HG03175 (cell line): ENCODE measurements at regions not wholly inside any gene's neighbourhood (a gene's known extent, or its start where the extent isn't known, plus 50 kb on each side); places are given as distances from the start of the nearest gene placed in this dataset.

Experiments
- ATAC-seq: cut with Tn5 transposase; IDR thresholded peaks from one replicate; pipeline ENCODE4 v1.9.1; 2021; ENCODE audit warnings: mild to moderate bottlenecking, moderate library complexity; ENCODE audit not compliant: unreplicated experiment

GRCh38 chr18:40523287-40523686, 1431.7 kb upstream of the PIK3C3 start:
- ATAC-seq: no peak

DNA sequence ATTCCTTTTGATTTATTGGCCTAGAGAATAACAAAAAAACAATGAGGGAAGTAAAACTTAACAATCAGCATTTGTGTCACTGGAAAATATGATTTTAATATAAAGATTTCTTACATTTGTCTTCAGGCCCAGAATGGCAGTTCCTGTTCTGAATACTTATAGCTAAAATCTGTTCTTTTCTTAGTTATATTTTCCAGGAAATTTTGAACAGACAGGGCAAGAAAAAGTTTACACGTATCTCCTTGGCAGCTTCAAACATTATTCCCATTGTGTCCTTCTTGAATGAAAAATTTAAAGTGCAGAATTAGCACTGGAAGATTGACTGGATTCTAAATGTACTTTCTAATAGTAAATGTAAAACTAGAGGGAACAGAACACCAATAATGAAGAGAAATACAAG, 1454.0 kb upstream of the PIK3C3 start:
- ATAC-seq: no peak

- ATAC-seq: no peak
These were observed 1460.4 kb upstream of the PIK3C3 start for GRCh38 chr18:40494603-40495002.

DNA sequence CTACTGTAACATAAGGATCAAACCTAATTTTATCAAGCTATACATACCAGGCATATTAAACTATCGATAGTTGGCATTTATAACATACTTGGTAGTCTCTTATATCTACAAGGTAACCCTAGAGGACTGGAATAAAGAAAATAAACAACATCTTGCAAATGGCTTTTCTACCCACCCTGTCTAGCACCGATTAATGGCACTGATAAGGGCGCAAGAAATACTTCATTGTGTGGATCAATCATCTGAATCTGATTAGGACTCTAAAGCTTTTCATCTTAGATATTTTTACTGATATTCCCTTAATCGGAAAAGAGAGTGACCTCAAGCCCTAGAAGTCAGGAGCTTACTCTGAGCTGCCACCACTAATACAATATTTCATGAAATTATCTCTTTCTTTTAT, 1461.7 kb upstream of the PIK3C3 start:
- ATAC-seq: no peak

- ATAC-seq: no peak
These were observed 1465.7 kb upstream of the PIK3C3 start for GRCh38 chr18:40489301-40489700.

GRCh38 chr18:40485318-40485717, 1469.7 kb upstream of the PIK3C3 start:
- ATAC-seq: no peak

DNA sequence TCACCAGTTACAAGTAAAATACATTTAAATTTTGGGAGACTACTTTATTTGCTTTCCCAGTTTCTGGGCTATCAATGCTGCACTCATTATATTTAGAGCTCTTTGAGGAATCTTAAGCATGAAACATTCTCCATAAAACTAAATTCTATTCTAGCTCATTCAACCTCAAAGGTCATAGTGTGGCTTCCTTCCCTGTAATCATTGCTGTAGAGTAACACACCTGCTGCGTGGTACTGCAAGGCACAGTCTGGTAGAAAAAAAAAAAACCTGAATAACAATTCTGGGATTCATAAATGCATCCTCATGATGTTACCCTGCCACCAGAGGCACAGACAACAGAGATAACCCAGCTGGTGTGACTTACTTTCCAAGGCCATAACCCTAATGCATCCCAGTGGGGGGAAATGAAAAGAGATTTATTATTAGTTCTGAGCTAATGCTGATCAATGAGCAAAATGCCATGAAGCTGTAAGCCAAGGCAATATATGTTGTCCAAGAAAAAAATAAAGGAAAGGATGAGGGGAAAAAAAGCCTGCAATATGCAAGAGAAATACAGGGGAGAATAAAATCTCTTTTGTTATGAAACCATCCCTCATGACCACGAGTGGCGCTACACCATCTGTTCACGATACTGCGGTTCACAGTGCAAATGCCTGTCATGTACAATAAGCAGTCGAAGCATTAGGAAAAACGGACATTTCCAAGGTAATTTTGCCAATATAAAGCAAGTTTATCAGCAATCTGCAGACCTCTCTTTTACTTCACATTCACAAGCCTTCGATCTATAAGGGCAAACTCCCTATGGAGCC, 1481.6 kb upstream of the PIK3C3 start:
- ATAC-seq: no peak

DNA sequence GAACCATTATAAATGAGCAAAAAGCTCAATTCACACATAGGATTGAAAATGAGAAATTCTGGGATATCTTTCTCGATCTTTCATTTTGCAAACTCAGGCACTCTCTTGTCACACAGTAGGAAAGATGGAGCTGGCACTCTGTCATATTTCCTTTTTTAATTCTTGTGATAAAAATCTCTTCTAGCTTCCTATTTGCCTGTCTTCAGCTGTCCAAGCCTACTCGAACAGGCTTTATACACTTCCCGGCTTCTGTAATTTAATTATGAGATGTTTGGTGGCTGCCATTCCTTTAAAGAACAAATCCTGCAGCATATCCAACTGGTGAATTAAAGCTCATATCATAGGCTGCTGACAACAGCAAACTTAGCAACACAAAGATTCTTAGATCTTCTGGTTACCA, 1484.3 kb upstream of the PIK3C3 start:
- ATAC-seq: no peak

DNA sequence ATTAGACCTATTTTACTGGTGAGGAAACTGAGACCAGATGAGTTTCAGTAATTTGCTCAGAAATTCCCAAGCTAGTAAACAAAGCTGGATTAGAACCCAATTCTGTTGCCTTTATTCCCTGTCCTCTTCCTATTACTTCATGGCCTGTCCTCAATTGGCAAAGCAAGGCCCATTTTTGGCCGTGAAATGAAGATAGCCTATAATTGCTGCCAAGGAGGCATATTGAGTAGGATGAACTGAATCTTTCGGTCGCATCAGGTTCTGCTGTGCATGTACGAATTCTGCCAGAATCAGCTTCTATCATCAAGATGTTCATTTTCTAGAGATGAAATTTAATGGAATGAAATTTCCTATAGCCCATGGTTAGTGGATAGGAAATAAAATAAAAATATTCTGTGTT, 1485.2 kb upstream of the PIK3C3 start:
- no peak for ATAC-seq

DNA sequence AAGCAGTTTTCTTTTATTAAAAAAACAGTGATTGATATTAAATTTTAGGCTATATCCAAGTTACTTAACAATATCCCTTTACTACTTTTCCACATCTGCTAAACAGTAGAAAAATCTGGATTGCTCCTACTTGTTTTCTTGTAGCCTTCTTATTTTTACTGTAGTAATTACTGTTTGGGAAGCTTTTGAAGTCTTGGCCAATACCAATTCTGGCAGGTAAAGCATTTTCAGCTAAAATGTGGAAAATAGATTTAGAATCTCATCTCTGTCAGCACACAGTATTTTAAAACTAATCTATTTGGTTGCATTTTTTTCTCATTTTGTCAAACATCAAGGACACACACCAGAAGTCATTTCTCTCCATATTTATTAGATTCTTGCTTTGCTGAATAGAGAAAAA, 1485.7 kb upstream of the PIK3C3 start:
- ATAC-seq: no peak

GRCh38 chr18:40464032-40464431, 1491.0 kb upstream of the PIK3C3 start:
- ATAC-seq: no peak

GRCh38 chr18:40453903-40454302, 1501.1 kb upstream of the PIK3C3 start:
- ATAC-seq: no peak

GRCh38 chr18:40452599-40452998, 1502.4 kb upstream of the PIK3C3 start:
- ATAC-seq: no peak

DNA sequence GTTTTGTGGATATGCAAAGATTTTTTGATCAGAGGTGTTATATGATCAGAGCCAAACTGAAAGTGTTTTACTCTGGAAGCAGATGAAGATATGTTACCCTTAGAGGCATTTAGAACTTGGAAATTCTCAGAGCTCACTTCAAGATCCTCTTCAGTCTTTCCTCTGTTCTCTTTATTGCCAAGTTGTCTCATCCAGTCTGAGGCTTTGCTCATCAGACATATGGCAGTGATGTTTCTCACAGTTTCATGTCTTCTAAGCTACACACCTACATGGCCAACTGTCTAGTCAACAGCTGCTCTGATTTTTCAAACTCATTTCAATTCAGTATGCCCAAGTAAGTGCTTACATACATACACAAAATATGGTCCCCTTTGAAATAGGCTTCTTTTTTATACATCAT, 1504.3 kb upstream of the PIK3C3 start:
- ATAC-seq: no peak

DNA sequence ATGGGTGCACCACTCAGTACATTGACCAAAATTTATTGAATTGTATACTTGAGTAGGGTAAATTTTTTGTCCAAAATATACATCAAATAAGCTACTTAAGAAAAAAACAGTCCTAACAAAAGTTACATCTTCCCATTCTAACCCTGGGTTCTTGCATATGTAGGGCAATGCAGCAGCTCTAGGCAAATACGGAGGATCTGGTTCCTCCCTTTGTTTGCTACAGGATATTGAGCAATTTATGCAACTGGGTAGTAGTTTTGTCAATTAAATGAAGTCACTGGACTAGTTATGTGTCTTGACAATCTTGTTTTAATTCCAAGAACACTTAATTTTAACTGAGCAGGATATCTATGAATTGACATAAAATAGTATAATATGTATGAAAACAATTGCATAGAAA, 1507.2 kb upstream of the PIK3C3 start:
- ATAC-seq: no peak

GRCh38 chr18:40440088-40440487, 1514.9 kb upstream of the PIK3C3 start:
- no peak for ATAC-seq

- no peak for ATAC-seq
These were observed 1517.5 kb upstream of the PIK3C3 start for GRCh38 chr18:40437517-40437916.

GRCh38 chr18:40431071-40431985, 1523.7 kb upstream of the PIK3C3 start:
- no peak for ATAC-seq

DNA sequence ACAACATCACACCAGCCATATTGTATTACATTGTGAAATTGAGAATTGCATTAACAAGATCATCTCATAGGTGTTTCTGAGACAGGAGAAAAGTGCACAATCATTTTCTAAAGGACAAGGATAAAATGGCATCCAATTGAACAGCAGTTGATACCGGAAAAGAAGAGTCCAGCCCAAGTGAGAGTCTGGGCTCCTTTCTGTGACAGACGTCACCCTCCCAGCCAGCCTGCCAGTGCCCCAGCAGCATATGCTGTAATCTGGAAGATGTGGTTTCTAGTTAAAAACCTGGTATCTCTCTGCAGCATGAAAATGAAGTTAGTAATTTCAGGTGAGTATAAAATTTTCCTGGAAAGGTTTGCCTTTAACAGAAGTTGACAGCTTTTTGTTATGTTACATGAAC, 1531.7 kb upstream of the PIK3C3 start:
- no peak for ATAC-seq

DNA sequence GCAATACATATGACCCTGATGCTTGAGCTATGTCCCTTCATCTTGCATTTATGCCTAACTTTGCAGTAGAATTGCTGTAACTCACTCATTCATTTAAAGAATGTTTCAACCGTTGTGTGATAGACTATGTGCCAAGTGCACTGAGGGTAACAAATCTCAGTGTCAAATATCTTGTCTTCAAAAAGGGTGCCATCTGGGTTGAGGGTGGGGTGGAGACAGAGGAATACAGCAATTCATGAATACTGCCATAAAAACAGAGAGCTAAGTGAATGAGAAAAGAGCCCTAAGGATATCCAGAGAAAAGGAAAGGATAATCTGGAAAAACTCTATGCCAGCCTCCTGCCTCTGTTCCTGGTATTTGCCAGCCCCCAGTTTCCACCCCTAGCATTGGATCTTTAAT, 1534.4 kb upstream of the PIK3C3 start:
- no peak for ATAC-seq

DNA sequence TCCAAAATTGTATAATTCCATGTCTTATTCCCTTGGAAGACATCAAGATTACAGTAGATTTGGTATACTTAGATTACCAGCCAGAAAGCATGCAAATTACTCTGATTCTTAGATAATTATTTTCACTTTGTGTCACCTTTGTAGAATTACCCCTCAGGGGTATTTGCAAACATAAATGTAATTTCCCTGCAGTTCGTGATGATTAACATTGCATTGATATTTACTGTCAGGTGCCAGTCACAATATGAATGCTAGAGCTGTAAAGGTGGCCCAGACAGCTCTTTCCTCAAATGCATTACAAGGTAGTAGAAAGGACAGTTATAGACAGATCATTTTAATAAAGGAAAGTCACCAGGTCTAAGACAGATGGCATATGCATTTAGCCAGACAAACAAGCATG, 1537.5 kb upstream of the PIK3C3 start:
- ATAC-seq: no peak

DNA sequence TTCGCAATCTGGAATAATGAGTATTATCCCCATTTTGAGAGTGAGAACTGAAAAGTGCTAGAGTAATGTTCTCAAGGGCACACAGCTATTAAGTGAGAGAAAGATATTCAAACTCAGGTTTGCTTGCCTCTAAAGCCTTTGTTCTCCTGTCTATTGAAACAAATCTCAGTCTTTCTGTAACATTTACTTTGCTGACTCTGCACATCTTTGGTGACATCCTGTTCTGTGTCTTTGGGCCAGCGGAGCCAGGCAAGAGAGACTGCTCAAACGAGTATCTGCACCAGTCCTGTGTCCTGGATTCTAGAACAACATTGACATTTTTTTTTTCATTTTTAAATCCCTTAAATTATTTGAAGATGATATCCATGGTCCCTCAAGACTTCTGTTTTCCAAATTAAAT, 1539.2 kb upstream of the PIK3C3 start:
- no peak for ATAC-seq
